ENCODE measurements at regions not wholly inside any gene's neighbourhood (a gene's known extent, or its start where the extent isn't known, plus 50 kb on each side); places are given as distances from the start of the nearest gene placed in this dataset.
"Not testable (repeated sequence)": the region's sequence is repeated elsewhere in the genome, so short reads cannot be mapped to it uniquely, and the experiment has no call there.

- H3K4me1 ChIP-seq; H3K4me3 ChIP-seq; H3K9me3 ChIP-seq; intact Hi-C loops (cut with DNase I); H3K27ac ChIP-seq; H3K36me3 ChIP-seq (replicated peaks in 1 of 2; ENCODE audit: insufficient read depth in 1 of 2, low read depth in 2 of 2); ATAC-seq; DNase-seq; H3K27me3 ChIP-seq: not testable (repeated sequence)
- 81 to 89% methylated on average over 4 to 5 of the region's 11 CpGs for WGBS, 2 donors
Measured at GRCh38 chr15:84395384-84395783, 159.8 kb downstream of the GOLGA6L4 start.

GRCh38 chr15:84395881-84396280 lies 160.3 kb downstream of the GOLGA6L4 start:
- H3K27ac ChIP-seq; intact Hi-C loops (cut with DNase I); H3K27me3 ChIP-seq; H3K4me1 ChIP-seq; H3K9me3 ChIP-seq; H3K4me3 ChIP-seq; H3K36me3 ChIP-seq (replicated peaks in 1 of 2; ENCODE audit: insufficient read depth in 1 of 2, low read depth in 2 of 2); ATAC-seq: not testable (repeated sequence)
- DNase-seq, result peak in 1 of 4 donors; percentile 7
- 70 to 90% methylated on average over 5 to 6 of the region's 6 CpGs for WGBS, 2 donors

- 76% methylated on average over 5 of the region's 18 CpGs; no CpG with 5 or more reads in 1 of the 2 donors for WGBS, 2 donors
- DNase-seq, result not testable (repeated sequence)
Measured at GRCh38 chr15:84397066-84397465, 161.5 kb downstream of the GOLGA6L4 start.

GRCh38 chr15:84398087-84398486 lies 162.5 kb downstream of the GOLGA6L4 start:
- ATAC-seq; DNase-seq; H3K36me3 ChIP-seq (replicated peaks in 1 of 2; ENCODE audit: insufficient read depth in 1 of 2, low read depth in 2 of 2); H3K9me3 ChIP-seq; intact Hi-C loops (cut with DNase I); H3K4me1 ChIP-seq; H3K27me3 ChIP-seq; H3K4me3 ChIP-seq; H3K27ac ChIP-seq: not testable (repeated sequence)
- 80 to 84% methylated on average over 3 to 4 of the region's 4 CpGs for WGBS, 2 donors

More at GRCh38 chr15:84397066-84397465, 161.5 kb downstream of the GOLGA6L4 start:
- H3K27ac ChIP-seq; ATAC-seq; H3K9me3 ChIP-seq; H3K4me1 ChIP-seq; intact Hi-C loops (cut with DNase I); H3K27me3 ChIP-seq; H3K4me3 ChIP-seq; H3K36me3 ChIP-seq (replicated peaks in 1 of 2; ENCODE audit: insufficient read depth in 1 of 2, low read depth in 2 of 2): not testable (repeated sequence)

GRCh38 chr15:84398763-84399701 lies 163.5 kb downstream of the GOLGA6L4 start:
- Histone ChIP-seq H3K4me3 (no peak overlapping the region), H3K27me3 (no peaks in the 10 kb centered on the region), H3K36me3 (replicated peaks in 1 of 2; ENCODE audit: insufficient read depth in 1 of 2, low read depth in 2 of 2) (no peaks in the 10 kb centered on the region), H3K27ac (no peak overlapping the region), H3K4me1 (no peaks in the 10 kb centered on the region), H3K9me3 (no peaks in the 10 kb centered on the region)
- DNase-seq, result peak in 1 of 4 donors; percentile 9
- no peak for ATAC-seq
- WGBS, 2 donors, result 83 to 85% methylated on average over 19 to 36 of the region's 42 CpGs
- intact Hi-C loops (cut with DNase I), result no loop called here
- no peak for TF ChIP-seq POLR2A (IDR thresholded peaks at IDR 0.05)
- TF ChIP-seq CTCF (IDR thresholded peaks at IDR 0.05), result no peak

- TF ChIP-seq POLR2A (IDR thresholded peaks at IDR 0.05) (no peak), CTCF (IDR thresholded peaks at IDR 0.05) (no peak)
- DNase-seq (peak in 1 of 4 donors; percentile 4), ATAC-seq (no peak)
- Histone ChIP-seq H3K27ac (no peak overlapping the region), H3K9me3 (no peaks in the 10 kb centered on the region), H3K36me3 (replicated peaks in 1 of 2; ENCODE audit: insufficient read depth in 1 of 2, low read depth in 2 of 2) (no peaks in the 10 kb centered on the region), H3K4me3 (no peak overlapping the region), H3K27me3 (no peaks in the 10 kb centered on the region), H3K4me1 (no peaks in the 10 kb centered on the region)
- intact Hi-C loops (cut with DNase I), result no loop called here
- 64 to 81% methylated on average over 8 to 13 of the region's 13 CpGs for WGBS, 2 donors
Measured at GRCh38 chr15:84400017-84400740, 164.6 kb downstream of the GOLGA6L4 start.

Data from body of pancreas (tissue), 4 donors.